ENCODE measurements at regions not wholly inside any gene's neighbourhood (a gene's known extent, or its start where the extent isn't known, plus 50 kb on each side); places are given as distances from the start of the nearest gene placed in this dataset.

DNA sequence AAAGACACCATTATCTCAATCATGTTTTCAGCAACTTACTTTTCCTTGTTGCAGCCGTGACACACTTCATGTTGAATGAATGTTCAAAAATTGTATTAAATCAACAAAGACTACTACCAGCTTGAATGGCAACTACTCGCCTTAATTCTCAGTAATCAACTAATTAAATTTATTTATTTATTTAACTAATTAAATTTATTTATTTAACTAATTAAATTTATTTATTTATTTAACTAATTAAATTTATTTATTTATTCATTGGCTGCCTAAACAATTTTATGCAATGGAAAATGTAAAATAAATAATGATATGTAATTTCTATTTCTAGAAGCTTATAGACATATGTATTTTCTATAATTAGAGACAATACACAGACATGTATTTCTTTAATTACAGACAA is 435.4 kb downstream of the GPAM start:
- DNase-seq (no peak), ATAC-seq (no peak)
- Histone ChIP-seq H3K36me3 (ENCODE audit: insufficient read depth in 1 of 2, low read depth in 1 of 2) (no peaks in the 10 kb centered on the region), H3K27me3 (ENCODE audit: insufficient read depth in 3 of 3, low read length in 2 of 3) (no peaks in the 10 kb centered on the region), H3K4me3 (no peak overlapping the region), H3K9me3 (peaks cover 6% of the 10 kb centered on the region), H3K27ac (no peak overlapping the region), H3K4me1 (no peaks in the 10 kb centered on the region)
- 53 to 74% (median 66%) methylated on average over 2 of the region's 2 CpGs for WGBS, 3 donors
- TF ChIP-seq, protein P1, sequence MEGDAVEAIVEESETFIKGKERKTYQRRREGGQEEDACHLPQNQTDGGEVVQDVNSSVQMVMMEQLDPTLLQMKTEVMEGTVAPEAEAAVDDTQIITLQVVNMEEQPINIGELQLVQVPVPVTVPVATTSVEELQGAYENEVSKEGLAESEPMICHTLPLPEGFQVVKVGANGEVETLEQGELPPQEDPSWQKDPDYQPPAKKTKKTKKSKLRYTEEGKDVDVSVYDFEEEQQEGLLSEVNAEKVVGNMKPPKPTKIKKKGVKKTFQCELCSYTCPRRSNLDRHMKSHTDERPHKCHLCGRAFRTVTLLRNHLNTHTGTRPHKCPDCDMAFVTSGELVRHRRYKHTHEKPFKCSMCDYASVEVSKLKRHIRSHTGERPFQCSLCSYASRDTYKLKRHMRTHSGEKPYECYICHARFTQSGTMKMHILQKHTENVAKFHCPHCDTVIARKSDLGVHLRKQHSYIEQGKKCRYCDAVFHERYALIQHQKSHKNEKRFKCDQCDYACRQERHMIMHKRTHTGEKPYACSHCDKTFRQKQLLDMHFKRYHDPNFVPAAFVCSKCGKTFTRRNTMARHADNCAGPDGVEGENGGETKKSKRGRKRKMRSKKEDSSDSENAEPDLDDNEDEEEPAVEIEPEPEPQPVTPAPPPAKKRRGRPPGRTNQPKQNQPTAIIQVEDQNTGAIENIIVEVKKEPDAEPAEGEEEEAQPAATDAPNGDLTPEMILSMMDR (IDR thresholded peaks at IDR 0.05), result no peak
- intact Hi-C loops (cut with DNase I), result no loop called here

DNA sequence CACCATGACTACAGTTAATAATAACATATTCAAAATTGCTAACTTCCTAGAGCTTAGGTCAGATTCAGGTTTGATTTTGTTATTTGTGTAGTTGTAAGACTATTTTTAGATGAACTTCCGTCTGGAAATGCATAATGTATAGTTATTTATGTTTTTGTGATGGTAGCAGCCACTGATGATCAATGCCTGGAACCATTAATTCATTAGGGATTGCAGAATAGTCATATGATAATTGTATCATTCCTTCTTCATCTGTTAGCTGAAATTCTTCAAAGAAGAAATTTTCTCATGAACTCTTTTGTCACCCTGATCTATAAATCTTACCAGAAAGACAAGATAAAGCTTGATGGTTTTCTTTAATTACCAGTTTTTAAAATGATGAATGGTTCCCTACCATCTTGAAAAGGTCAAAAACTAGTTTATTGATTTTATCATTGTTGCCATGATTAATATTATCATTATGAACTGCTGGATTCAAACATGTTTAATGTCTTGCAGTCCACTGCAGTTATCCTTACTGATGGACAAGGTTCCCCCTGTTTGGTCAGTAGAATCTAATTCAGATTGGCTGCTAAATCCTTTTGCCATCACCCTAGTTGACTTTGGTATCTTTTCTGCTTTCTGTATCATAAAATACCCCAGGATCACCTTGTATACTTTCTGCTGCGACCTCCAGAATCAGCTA is 433.3 kb downstream of the GPAM start:
- TF ChIP-seq, protein P1 (IDR thresholded peaks at IDR 0.05), result no peak
- 48 to 67% (median 58%) methylated on average over 2 of the region's 2 CpGs for WGBS, 3 donors
- Histone ChIP-seq H3K4me3 (no peak overlapping the region), H3K4me1 (no peaks in the 10 kb centered on the region), H3K27me3 (ENCODE audit: insufficient read depth in 3 of 3, low read length in 2 of 3) (no peaks in the 10 kb centered on the region), H3K27ac (no peak overlapping the region), H3K9me3 (peaks cover 6% of the 10 kb centered on the region), H3K36me3 (ENCODE audit: insufficient read depth in 1 of 2, low read depth in 1 of 2) (no peaks in the 10 kb centered on the region)
- ATAC-seq (no peak), DNase-seq (no peak)
- intact Hi-C loops (cut with DNase I), result no loop called here

DNA sequence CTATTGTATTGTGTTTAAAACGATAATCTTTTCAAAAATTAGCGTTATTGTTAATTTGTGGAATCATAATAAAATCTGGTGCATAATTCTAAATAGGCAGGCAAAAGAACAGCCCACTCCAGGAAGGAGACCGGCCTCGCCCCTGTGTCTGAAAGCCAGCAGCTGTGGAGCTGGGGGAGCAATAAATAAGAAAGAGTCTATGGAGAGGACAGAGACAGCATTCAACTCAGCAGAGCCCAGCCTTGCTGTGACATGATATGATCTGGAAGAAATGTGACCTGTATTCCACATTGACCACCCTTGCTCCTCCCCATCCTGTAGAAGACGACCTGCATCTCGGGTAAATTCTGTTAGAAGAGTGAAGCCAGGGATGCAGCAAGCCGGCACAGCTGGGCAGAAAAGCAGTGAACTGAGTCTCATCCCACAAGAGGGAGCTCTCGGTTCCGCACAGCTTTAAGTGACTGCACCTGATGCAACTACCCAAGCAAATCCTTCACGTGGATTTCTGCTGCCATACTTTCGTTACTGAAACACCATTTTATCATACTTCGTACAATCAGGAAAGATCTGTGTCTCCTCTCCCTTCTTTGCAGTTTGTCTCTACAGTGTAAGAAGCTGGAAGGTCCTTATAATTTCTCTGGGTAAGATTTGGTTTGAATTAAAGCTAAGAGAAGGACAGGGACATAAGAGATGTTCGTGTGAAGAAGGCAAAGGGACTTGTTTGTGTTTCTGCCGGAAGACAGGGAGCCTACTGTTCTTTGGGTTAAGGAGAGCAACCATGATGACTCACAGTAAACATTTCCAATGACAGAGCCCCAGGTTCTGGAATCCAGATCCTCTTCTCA is 427.1 kb downstream of the GPAM start:
- Histone ChIP-seq H3K36me3 (ENCODE audit: insufficient read depth in 1 of 2, low read depth in 1 of 2) (no peaks in the 10 kb centered on the region), H3K27ac (no peak overlapping the region), H3K4me1 (no peaks in the 10 kb centered on the region), H3K27me3 (ENCODE audit: insufficient read depth in 3 of 3, low read length in 2 of 3) (no peaks in the 10 kb centered on the region), H3K9me3 (peaks cover 6% of the 10 kb centered on the region), H3K4me3 (no peak overlapping the region)
- TF ChIP-seq, protein P1 (IDR thresholded peaks at IDR 0.05), result peak; percentile 23
- peak; percentile 12 to 46 for DNase-seq
- intact Hi-C loops (cut with DNase I), result no loop called here
- no peak for ATAC-seq
- 21 to 26% (median 24%) methylated on average over 14 of the region's 14 CpGs for WGBS, 3 donors

DNA sequence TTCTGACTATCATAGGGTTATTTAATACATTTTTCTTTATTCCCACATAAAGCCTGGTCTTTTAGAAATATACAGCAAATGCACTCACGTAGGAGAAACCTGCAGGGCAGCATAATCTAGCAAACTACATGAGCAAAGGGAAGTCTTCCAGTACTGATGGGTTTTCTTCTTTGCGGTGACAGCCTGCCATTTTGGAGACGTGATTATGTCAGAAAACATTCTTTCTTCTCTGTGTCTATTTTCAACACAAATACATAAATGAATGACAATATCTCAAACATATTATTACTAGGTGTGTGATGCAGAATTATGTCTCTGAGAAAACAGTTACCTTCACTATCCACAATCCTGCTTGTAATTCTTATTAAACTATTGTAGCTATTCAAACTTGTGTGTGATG is 425.0 kb downstream of the GPAM start:
- Histone ChIP-seq H3K27me3 (ENCODE audit: insufficient read depth in 3 of 3, low read length in 2 of 3) (no peaks in the 10 kb centered on the region), H3K4me1 (no peaks in the 10 kb centered on the region), H3K9me3 (no peaks in the 10 kb centered on the region), H3K36me3 (ENCODE audit: insufficient read depth in 1 of 2, low read depth in 1 of 2) (no peaks in the 10 kb centered on the region), H3K27ac (no peak overlapping the region), H3K4me3 (no peak overlapping the region)
- DNase-seq, result no peak
- intact Hi-C loops (cut with DNase I), result no loop called here
- no peak for ATAC-seq
- 66 to 81% (median 79%) methylated on average over 3 of the region's 3 CpGs for WGBS, 3 donors
- TF ChIP-seq, protein P1 (IDR thresholded peaks at IDR 0.05), result no peak
